Hepatocyte (in vitro differentiated cells): ENCODE measurements at regions not wholly inside any gene's neighbourhood (a gene's known extent, or its start where the extent isn't known, plus 50 kb on each side); places are given as distances from the start of the nearest gene placed in this dataset.
"Not testable (repeated sequence)": the region's sequence is repeated elsewhere in the genome, so short reads cannot be mapped to it uniquely, and the experiment has no call there.

Experiments used
- CTCF ChIP-seq: fragments of 200-600 bp; sonication (generic); IDR thresholded peaks from 2 replicates; pipeline ENCODE4 v1.5.1; 2016; ENCODE audit warnings: antibody characterized with exemption, mild to moderate bottlenecking; ENCODE audit not compliant: poor library complexity
- EZH2phosphoT487 ChIP-seq: fragments of 200-600 bp; sonication (generic); IDR thresholded peaks from one replicate; pipeline ENCODE4 v1.6.1; 2018; ENCODE audit warnings: antibody characterized with exemption, mild to moderate bottlenecking, low read depth, moderate library complexity; ENCODE audit not compliant: unreplicated experiment, severe bottlenecking

GRCh38 chr17:15872677-15873076, 72.3 kb upstream of the ADORA2B start:
- TF ChIP-seq CTCF, EZH2phosphoT487: not testable (repeated sequence)
